Germinal center (tissue), 1 donor: ENCODE measurements at regions not wholly inside any gene's neighbourhood (a gene's known extent, or its start where the extent isn't known, plus 50 kb on each side); places are given as distances from the start of the nearest gene placed in this dataset.
"Not testable (repeated sequence)": the region's sequence is repeated elsewhere in the genome, so short reads cannot be mapped to it uniquely, and the experiment has no call there.

Source experiments
- DNase-seq: peaks from one replicate; pipeline ENCODE4 v3.0.0; 2012; ENCODE audit warnings: mixed read lengths, low spot score

DNA sequence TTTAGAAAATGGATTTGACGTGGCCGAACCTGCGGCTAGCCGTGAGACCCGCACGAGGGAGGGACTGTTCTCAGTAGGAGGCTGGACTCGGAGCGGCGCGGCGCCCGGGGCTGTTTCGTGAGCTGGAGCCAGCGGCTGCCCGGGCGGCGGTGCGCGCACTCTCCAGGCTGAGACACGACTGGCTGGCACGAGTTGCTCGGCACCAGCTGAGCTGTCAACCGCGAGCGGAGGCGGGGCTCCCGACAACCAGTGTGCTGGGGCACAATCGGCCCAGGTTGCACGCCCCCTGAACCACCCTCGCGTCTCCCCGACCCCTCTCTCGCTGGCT is 58.5 kb upstream of the NBPF26 start:
- not testable (repeated sequence) for DNase-seq

DNA sequence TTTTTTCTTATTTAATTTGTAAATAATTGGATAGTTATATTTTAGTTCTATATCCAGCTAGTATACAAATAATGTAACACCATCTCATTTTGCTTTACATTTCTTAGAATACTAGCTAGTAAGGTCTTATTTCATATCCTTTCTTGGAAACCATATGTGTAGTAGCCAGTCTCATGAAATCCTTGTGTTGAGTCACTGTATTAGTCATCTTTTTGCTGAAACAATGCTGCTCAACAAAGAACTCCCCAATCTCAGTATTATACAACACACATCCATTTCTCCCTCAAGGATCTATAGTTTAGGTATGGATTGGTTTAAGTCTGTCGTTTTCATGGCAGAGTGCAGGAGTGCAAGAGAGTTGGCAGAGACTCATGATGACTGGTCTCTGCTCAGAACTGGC is 55.6 kb upstream of the NBPF26 start:
- DNase-seq = not testable (repeated sequence)
